ENCODE measurements at regions not wholly inside any gene's neighbourhood (a gene's known extent, or its start where the extent isn't known, plus 50 kb on each side); places are given as distances from the start of the nearest gene placed in this dataset.
A peak's percentile ranks its signal among the peaks of the same experiment; 100 is the strongest.

GRCh38 chr3:187858041-187858440 lies 112.8 kb upstream of the BCL6 start (continued):
- TF ChIP-seq MXD4 (CRISPR knock-in tag; IDR thresholded peaks at IDR 0.05; ENCODE audit: borderline replicate concordance) (no peak), ARID4B (CRISPR knock-in tag; IDR thresholded peaks at IDR 0.05; ENCODE audit: borderline replicate concordance) (no peak), NFE2L1 (CRISPR knock-in tag; IDR thresholded peaks at IDR 0.05) (no peak), TEAD1 (CRISPR knock-in tag; IDR thresholded peaks at IDR 0.05) (no peak), SP1 (CRISPR knock-in tag; conservative IDR thresholded peaks at IDR 0.05) (no peak)

GRCh38 chr3:187858711-187859110 lies 113.4 kb upstream of the BCL6 start:
- no peaks in the 10 kb centered on the region; the same call in 1 of the 2 replicates for H3K27me3 Mint-ChIP-seq (ENCODE audit: low read depth)
- H3K4me1 Mint-ChIP-seq = peaks cover 16% of the 10 kb centered on the region
- DNase-seq (ENCODE audit: low spot score) = no peak
- peaks cover 22% of the 10 kb centered on the region for H3K9me3 Mint-ChIP-seq
- ChIA-PET CTCF (interaction anchor here (0.7 to 1.4 kb wide), 2 partner anchors 111 to 118 kb away, joined by 3 read pairs; no protein-coding TSS in a partner anchor), POLR2A (no interaction called here)
- TF ChIP-seq SMAD3 (CRISPR knock-in tag; IDR thresholded peaks at IDR 0.05; ENCODE audit: borderline replicate concordance) (no peak), SMAD4 (CRISPR knock-in tag; IDR thresholded peaks at IDR 0.05) (no peak), PRRX2 (CRISPR knock-in tag; IDR thresholded peaks at IDR 0.05) (no peak), FOXJ3 (CRISPR knock-in tag; IDR thresholded peaks at IDR 0.05; ENCODE audit: borderline replicate concordance) (no peak), GABPB1 (CRISPR knock-in tag; IDR thresholded peaks at IDR 0.05) (no peak), RELA (CRISPR knock-in tag; IDR thresholded peaks at IDR 0.05; ENCODE audit: borderline replicate concordance) (no peak), JAZF1 (CRISPR knock-in tag; IDR thresholded peaks at IDR 0.05) (no peak), GRHL2 (CRISPR knock-in tag; IDR thresholded peaks at IDR 0.05; ENCODE audit: insufficient replicate concordance, severe bottlenecking) (no peak), ZNF416 (CRISPR knock-in tag; IDR thresholded peaks at IDR 0.05) (no peak), PREB (CRISPR knock-in tag; IDR thresholded peaks at IDR 0.05; ENCODE audit: borderline replicate concordance) (no peak), IRF1 (CRISPR knock-in tag; IDR thresholded peaks at IDR 0.05) (no peak), ZNF219 (CRISPR knock-in tag; IDR thresholded peaks at IDR 0.05; ENCODE audit: borderline replicate concordance) (no peak), E2F5 (CRISPR knock-in tag; IDR thresholded peaks at IDR 0.05) (no peak), CTCF (IDR thresholded peaks at IDR 0.05) (no peak), KAT7 (CRISPR knock-in tag; IDR thresholded peaks at IDR 0.05; ENCODE audit: borderline replicate concordance) (no peak), FOXP1 (CRISPR knock-in tag; IDR thresholded peaks at IDR 0.05; ENCODE audit: borderline replicate concordance) (no peak), NR3C1 (CRISPR knock-in tag; conservative IDR thresholded peaks at IDR 0.05; ENCODE audit: low read depth) (no peak), ATF1 (CRISPR knock-in tag; IDR thresholded peaks at IDR 0.05) (no peak)
- no peak overlapping the region for H3K27ac Mint-ChIP-seq
- peak; percentile 55 for ATAC-seq
- H3K36me3 Mint-ChIP-seq = peaks cover 19% of the 10 kb centered on the region
- no peak overlapping the region for H3K4me3 Mint-ChIP-seq

Measured in WTC11 (cell line).